OCI-M2 (cell line): ENCODE measurements at regions not wholly inside any gene's neighbourhood (a gene's known extent, or its start where the extent isn't known, plus 50 kb on each side); places are given as distances from the start of the nearest gene placed in this dataset.

Experiments used
- DNase-seq: peaks from one replicate; lab custom pipeline; 2025; ENCODE audit not compliant: unreplicated experiment; lab: John Stamatoyannopoulos, UW

- no peak for DNase-seq
Observed at GRCh38 chr11:15864026-15864805, 492.1 kb downstream of the SOX6 start.

DNA sequence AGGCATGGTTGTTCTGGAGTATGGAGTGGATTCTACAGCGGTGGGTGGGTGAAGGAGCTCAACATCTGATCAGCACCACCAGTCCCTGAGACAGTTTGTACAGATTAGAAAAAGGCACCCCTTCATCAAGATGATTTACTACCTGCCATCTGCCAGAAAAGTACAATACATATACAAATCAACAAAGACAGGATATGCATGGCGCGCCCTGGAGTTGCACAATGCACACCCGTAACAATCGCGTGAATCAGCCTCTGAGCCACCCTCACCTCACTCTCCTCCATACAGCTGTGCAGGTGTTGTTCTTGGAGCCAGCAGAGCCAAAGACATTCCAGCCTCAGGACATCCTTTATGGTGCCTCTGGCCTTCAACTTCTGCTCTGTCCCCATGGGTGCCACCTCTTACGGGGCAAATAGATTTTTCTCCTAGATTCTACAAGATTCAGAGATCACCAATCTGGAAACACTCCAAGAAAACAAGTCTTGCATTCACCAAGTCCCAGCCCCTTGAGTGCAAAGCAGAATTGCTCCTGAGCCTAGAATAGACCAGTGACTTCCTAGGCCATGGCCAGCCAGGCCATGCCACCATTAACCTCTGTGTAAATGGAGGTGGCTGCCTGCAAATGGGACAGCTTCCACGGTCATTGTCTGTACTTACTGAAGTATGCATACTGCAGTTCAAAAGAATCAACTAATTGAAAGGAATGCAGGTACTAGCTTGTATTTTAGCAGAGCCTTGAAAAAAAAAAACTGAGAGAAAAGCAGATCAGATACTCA, 490.9 kb downstream of the SOX6 start:
- DNase-seq: no peak

GRCh38 chr11:15867871-15868270, 488.5 kb downstream of the SOX6 start:
- DNase-seq: no peak

GRCh38 chr11:15870911-15871310, 485.4 kb downstream of the SOX6 start:
- DNase-seq: no peak

DNA sequence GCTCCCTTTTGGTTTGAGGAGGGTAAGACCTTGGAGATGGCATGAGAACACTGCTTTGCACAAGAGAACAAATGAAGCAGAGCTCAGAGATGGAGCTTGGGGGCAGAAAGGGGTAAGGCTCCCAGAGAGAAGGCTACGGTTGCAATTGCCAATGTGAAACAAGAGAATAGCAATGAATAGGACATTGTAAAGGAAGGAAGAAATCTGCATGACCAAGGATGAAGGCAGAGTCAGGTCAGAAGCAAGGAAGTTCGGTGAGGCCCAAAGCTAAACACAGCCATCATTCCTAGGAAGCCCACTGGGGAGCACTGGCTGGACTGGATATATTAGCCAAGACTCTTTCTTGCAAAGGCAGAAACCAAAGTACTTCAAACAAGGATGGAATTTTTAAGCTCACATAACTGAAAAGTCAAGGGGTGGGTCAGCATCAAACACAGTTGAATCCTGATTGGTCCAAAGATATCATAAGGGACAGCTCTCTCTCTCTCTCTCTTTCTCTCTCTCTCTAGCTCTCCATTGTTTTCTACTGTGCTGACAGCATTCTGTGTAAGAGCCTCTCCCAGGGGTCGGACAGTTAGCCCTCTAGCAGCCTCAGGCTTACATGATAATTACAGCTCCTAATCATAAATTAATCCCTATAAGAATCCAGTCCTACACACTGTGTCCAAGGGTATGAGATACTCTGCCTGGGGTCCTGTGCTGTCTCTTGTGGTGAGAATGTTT, 484.3 kb downstream of the SOX6 start:
- DNase-seq: no peak

DNA sequence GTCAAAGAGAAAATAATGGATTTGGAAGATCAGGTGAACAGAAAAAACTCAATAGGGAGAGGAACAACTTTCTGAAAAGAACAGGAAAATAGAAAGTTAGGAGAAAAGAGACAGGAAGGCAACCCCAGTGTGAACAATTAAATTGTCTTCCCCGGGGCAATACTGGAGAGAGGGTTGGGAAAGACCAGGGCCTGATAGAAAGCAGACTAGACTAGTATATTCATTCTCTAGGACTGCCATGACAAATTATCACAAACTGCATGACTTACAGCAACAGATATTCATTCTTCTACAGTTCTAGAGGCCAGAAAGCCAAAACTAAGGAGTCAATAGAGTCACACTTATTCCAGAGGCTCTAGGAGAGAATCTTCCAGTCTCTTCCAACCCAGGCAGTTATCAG, 482.8 kb downstream of the SOX6 start:
- no peak for DNase-seq

GRCh38 chr11:15874704-15875103, 481.6 kb downstream of the SOX6 start:
- no peak for DNase-seq

DNA sequence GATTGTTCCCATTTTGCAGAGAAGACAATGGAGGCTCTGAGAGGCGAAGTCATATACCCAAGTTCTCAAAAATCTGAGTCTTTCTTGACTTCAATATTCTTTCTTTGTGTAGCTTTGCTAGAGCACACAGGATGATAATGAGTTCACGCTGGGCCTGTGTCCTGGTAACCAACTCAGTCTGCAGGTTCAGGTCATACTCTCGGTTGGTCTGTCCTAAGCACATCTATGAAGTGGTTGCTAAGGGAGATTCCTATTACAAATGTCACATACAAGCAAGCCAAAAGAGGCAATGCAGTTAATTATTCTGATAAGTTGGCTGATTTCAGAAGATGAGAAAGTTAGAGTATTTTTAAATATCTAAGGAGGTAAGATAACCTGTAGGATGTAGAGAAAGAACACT, 481.0 kb downstream of the SOX6 start:
- no peak for DNase-seq

DNA sequence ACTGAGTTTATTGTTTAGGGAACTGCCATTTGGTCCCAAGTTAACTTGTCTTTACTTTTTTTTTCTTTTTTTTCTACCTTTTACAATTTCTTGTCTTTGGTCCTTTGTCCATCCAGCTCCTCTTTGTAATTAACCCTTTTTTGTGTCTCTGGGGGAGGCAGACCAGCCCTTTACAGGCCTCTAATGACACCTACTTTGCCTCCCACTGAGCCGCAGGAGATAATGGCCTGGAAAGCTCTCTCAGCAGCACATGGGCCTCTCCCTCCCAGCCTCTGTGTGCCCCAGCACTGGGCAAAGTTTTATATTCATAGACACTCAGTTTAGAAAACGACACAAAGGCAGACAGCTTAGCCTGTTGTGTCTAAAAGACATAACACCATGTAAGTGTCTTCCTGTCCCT, 480.4 kb downstream of the SOX6 start:
- DNase-seq: no peak

GRCh38 chr11:15878756-15879155, 477.6 kb downstream of the SOX6 start:
- DNase-seq: no peak

- no peak for DNase-seq
Observed at GRCh38 chr11:15880291-15880690, 476.1 kb downstream of the SOX6 start.

- no peak for DNase-seq
Observed at GRCh38 chr11:15882876-15883454, 473.4 kb downstream of the SOX6 start.

DNA sequence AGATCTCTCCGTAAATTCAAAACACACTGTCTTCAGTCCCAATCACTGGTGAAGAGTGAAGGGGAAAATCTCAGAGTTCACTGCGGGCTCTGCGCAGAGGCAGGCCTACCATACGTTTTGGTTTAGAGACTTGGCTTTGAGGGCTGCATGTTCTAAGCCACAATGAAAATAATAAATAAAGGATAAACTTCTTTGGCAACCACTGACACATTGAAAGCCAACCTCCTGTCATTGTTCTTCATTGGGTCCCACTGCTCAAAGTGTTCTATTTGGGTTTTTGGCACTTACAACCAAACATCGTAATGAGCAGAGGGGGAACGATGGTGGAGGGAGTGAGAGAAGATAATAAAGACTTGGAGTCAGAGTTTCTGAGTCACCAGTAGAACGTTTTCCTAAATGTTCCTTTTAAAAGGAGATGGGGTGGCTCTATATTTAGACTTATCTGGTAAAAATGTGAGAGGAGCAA, 472.9 kb downstream of the SOX6 start:
- DNase-seq: no peak

GRCh38 chr11:15884141-15884540, 472.2 kb downstream of the SOX6 start:
- no peak for DNase-seq

GRCh38 chr11:15884777-15885540, 471.4 kb downstream of the SOX6 start:
- no peak for DNase-seq

DNA sequence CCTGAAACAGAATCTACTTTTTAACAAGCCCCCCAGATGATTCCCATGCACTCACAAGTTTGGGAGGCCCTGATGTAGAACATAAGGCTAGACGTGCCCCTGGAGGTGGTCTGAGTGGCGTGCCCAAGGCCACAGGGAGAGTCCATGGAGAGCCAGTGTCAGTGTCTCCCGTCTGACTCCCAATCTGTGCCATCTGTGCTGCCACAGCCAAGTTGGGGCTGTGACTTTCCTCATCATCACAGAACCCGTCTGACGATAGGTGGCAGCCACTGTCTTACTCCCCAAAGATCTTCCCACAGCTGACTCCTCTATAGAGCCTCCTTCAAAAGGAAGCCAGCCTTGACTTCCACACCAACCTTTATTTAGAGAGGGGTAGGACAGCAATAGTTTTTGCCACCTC, 470.5 kb downstream of the SOX6 start:
- DNase-seq: no peak

- no peak for DNase-seq
Observed at GRCh38 chr11:15886299-15886698, 470.0 kb downstream of the SOX6 start.

DNA sequence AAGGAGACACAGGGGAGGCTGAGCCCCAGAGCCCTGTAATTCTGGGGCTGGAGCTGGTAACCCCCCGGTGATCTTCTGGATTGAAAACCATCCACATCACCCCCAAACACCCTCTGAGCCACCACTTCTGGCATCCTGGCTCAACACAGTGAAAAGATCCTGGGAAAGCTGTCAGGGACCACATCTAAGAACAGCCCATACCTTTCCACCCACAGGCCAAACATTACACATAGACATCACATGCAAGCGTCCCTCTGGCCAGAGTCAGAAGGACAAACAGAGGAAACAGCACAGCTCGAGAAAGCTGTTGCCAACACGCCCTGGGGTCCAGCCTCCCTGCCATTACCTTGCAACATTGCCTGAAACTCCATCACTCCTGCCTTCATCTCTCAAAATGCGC, 469.5 kb downstream of the SOX6 start:
- DNase-seq: no peak

DNA sequence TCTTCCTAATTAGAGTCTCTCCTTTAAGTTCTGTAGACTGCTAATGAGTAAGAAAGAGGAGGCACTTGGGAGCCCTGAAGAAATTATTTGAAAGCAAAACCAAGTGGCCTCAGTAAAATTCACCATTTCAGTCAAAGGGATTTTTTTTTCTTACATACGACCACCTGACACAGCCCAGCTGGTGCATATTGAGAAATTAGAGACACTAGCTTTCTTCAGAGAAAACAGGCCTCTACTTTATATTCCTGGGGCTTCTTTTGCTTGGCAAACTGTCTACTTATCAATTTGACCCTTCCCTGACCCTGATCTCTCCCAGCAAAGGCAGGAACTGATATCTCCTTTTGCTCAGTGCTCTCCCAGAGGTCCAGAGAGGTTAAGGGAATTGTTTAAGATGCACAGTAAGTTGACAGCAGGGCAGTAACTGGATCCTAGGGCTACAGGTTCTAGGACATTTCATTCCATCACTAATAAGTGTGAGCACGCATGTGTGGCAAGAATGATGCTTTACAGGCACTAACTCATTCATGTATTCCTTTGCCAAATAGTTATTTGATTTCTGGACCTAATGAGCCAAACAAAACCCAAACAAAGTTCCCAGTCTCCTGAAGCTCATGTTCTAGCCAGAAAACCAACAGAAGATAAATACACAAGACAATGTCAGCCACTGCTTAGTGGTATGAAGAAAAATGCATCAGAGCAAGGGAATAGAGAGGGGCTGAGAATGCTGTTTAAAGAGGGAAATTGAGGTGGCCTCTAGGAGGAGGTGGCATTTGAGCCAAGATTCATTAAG, 467.6 kb downstream of the SOX6 start:
- no peak for DNase-seq
